Transverse colon (tissue), 4 donors: ENCODE measurements at regions not wholly inside any gene's neighbourhood (a gene's known extent, or its start where the extent isn't known, plus 50 kb on each side); places are given as distances from the start of the nearest gene placed in this dataset.

Experiments used
- CTCF ChIP-seq, 5 experiments: fragments of 200-600 bp in 3 of 5; fragments of 450-650 bp in 2 of 5; sonication (generic) in 3 of 5; IDR thresholded peaks; 1 replicate in 2 of 5; 2 replicates in 3 of 5; pipeline ENCODE4 v1.5.1; 2016 to 2017; ENCODE audit warnings: antibody characterized with exemption in 5 of 5, inconsistent platforms in 3 of 5, mild to moderate bottlenecking in 2 of 5, moderate library complexity in 1 of 5
- EP300 ChIP-seq: sonication (generic); formaldehyde crosslinking; IDR thresholded peaks from one replicate; pipeline ENCODE4 v1.6.1; 2017; ENCODE audit warnings: antibody characterized with exemption, low read depth
- POLR2A ChIP-seq: fragments of 450-650 bp; IDR thresholded peaks from one replicate; pipeline ENCODE4 v1.6.1; 2016; ENCODE audit warnings: antibody characterized with exemption, mild to moderate bottlenecking, moderate library complexity
- POLR2AphosphoS5 ChIP-seq, 3 donors: sonication (generic); formaldehyde crosslinking; IDR thresholded peaks; one replicate each; pipeline ENCODE4 v1.6.1; 2016; ENCODE audit warnings: antibody characterized with exemption in 3 of 3

GRCh38 chr4:24169956-24170355, 280.1 kb upstream of the PPARGC1A start:
- TF ChIP-seq POLR2A (no peak), CTCF (IDR thresholded peaks at IDR 0.05) (no peak), EP300 (no peak), POLR2AphosphoS5 (IDR thresholded peaks at IDR 0.05) (no peak)
